ENCODE measurements at regions not wholly inside any gene's neighbourhood (a gene's known extent, or its start where the extent isn't known, plus 50 kb on each side); places are given as distances from the start of the nearest gene placed in this dataset.

DNA sequence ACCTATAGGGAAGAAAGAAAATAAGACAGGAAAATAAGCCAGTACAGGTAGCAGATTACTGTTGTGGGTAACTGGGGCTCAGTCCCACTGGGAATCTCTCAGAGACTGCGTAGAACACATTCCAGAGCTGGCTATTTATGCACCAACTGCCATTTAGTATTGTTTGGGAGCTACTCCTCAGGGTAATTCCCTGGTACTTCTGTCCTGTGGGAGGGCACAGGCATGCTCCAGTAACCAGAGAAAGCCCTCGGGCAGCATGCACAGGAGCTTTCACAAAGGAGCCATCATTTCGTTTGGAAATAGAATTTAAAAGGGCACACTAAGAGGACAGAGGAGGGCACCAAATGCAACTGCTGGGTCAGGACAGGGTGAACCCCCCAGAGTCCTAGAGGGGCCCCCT, 148.0 kb upstream of the LRFN2 start:
- Histone ChIP-seq H3K9ac (ENCODE audit: low read length) (no peak overlapping the region), H3K36me3 (ENCODE audit: low read length) (no peaks in the 10 kb centered on the region), H3K9me3 (ENCODE audit: insufficient read depth, low read length) (no peaks in the 10 kb centered on the region)

DNA sequence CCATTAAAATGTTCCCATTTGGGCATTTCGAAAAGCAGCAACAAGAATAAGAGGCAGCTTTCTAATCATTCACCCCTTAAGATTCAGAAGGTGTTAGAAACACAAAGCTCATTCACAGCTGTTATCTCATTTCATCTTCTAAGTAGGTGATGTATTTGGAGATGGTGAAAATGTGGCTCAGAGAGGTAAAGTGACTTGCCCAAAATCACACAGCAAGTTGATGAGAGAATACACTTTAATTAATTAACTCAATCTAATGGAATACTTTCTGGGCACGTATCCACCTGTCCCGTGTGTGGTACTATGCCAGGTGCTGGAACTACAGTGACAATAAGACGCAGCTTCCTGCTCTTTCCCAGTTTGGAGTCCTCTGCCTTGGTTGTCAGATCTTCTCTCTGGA, 147.4 kb upstream of the LRFN2 start:
- Histone ChIP-seq H3K36me3 (ENCODE audit: low read length) (no peaks in the 10 kb centered on the region), H3K4me2 (ENCODE audit: low read depth, low read length, poor library complexity, severe bottlenecking) (no peak overlapping the region), H3K79me2 (ENCODE audit: insufficient read depth, low read length) (no peaks in the 10 kb centered on the region), H3F3A (ENCODE audit: insufficient read depth) (no peaks in the 10 kb centered on the region), H3K9me2 (replicated peaks; ENCODE audit: insufficient read depth, low read length) (no peaks in the 10 kb centered on the region), H2AFZ (ENCODE audit: low read depth, low read length, severe bottlenecking) (no peak overlapping the region), H3K4me3 (ENCODE audit: insufficient read depth, low read length, poor library complexity, severe bottlenecking) (no peak overlapping the region), H3K27ac (ENCODE audit: low read depth, low read length) (no peak overlapping the region), H3K27me3 (ENCODE audit: low read length) (no peaks in the 10 kb centered on the region), H4K20me1 (ENCODE audit: low read depth, low read length) (no peaks in the 10 kb centered on the region), H3K9me3 (ENCODE audit: insufficient read depth, low read length) (no peaks in the 10 kb centered on the region), H3K9ac (ENCODE audit: low read length) (no peak overlapping the region)
- TF ChIP-seq, protein P1, sequence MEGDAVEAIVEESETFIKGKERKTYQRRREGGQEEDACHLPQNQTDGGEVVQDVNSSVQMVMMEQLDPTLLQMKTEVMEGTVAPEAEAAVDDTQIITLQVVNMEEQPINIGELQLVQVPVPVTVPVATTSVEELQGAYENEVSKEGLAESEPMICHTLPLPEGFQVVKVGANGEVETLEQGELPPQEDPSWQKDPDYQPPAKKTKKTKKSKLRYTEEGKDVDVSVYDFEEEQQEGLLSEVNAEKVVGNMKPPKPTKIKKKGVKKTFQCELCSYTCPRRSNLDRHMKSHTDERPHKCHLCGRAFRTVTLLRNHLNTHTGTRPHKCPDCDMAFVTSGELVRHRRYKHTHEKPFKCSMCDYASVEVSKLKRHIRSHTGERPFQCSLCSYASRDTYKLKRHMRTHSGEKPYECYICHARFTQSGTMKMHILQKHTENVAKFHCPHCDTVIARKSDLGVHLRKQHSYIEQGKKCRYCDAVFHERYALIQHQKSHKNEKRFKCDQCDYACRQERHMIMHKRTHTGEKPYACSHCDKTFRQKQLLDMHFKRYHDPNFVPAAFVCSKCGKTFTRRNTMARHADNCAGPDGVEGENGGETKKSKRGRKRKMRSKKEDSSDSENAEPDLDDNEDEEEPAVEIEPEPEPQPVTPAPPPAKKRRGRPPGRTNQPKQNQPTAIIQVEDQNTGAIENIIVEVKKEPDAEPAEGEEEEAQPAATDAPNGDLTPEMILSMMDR (IDR thresholded peaks at IDR 0.05; ENCODE audit: insufficient read depth, low read length, poor library complexity, severe bottlenecking): no peak
- no peak for TF ChIP-seq EZH2phosphoT487 (conservative IDR thresholded peaks at IDR 0.05; ENCODE audit: low read length)

More for the DNA sequence above, 148.0 kb upstream of the LRFN2 start:
- no peak overlapping the region for H3K27ac ChIP-seq (ENCODE audit: low read depth, low read length)
- no peaks in the 10 kb centered on the region for H3F3A ChIP-seq (ENCODE audit: insufficient read depth)
- H3K27me3 ChIP-seq (ENCODE audit: low read length): no peaks in the 10 kb centered on the region
- no peaks in the 10 kb centered on the region for H3K9me2 ChIP-seq (replicated peaks; ENCODE audit: insufficient read depth, low read length)
- no peak overlapping the region for H3K4me2 ChIP-seq (ENCODE audit: low read depth, low read length, poor library complexity, severe bottlenecking)
- no peak overlapping the region for H2AFZ ChIP-seq (ENCODE audit: low read depth, low read length, severe bottlenecking)
- no peak overlapping the region for H3K4me3 ChIP-seq (ENCODE audit: insufficient read depth, low read length, poor library complexity, severe bottlenecking)
- TF ChIP-seq, protein P1 (IDR thresholded peaks at IDR 0.05; ENCODE audit: insufficient read depth, low read length, poor library complexity, severe bottlenecking): no peak
- TF ChIP-seq EZH2phosphoT487 (conservative IDR thresholded peaks at IDR 0.05; ENCODE audit: low read length): no peak
- no peaks in the 10 kb centered on the region for H4K20me1 ChIP-seq (ENCODE audit: low read depth, low read length)
- H3K79me2 ChIP-seq (ENCODE audit: insufficient read depth, low read length): no peaks in the 10 kb centered on the region

DNA sequence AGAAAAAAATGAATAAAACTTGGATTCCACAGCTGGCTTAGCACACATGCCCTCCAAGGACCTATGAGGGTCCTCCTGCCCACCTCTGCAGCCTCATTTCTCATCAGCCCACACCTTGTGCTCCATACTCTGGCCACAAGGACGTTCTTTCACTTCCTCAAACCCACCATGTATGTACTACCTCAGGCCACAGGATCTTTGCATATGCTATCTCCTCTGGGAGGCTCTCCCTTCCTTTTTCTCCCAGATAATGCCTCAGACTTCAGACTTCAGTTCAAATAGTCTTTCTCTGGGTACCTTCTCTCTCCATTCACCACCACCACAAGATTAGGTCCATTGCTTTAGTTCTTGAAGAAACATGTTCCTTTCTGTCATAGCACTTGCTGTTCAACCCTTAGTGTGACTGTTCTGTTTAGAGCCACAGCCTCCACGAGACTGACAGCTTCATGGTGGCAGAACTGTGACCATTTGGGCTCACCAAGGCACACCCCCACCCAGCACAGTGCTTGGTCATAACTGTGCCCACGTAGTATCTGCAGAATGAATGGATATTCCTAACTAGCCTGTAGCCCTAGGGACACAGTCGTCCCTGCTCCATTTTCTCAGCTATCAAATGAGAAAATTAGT, 146.7 kb upstream of the LRFN2 start:
- H3K36me3 ChIP-seq (ENCODE audit: low read length): no peaks in the 10 kb centered on the region
- no peaks in the 10 kb centered on the region for H3K9me3 ChIP-seq (ENCODE audit: insufficient read depth, low read length)
- H3K4me2 ChIP-seq (ENCODE audit: low read depth, low read length, poor library complexity, severe bottlenecking): no peak overlapping the region
- no peaks in the 10 kb centered on the region for H3K9me2 ChIP-seq (replicated peaks; ENCODE audit: insufficient read depth, low read length)
- H3K27ac ChIP-seq (ENCODE audit: low read depth, low read length): no peak overlapping the region
- H3K4me3 ChIP-seq (ENCODE audit: insufficient read depth, low read length, poor library complexity, severe bottlenecking): no peak overlapping the region
- no peaks in the 10 kb centered on the region for H4K20me1 ChIP-seq (ENCODE audit: low read depth, low read length)
- no peaks in the 10 kb centered on the region for H3F3A ChIP-seq (ENCODE audit: insufficient read depth)
- TF ChIP-seq, protein P1 (IDR thresholded peaks at IDR 0.05; ENCODE audit: insufficient read depth, low read length, poor library complexity, severe bottlenecking): no peak
- TF ChIP-seq EZH2phosphoT487 (conservative IDR thresholded peaks at IDR 0.05; ENCODE audit: low read length): no peak
- no peak overlapping the region for H2AFZ ChIP-seq (ENCODE audit: low read depth, low read length, severe bottlenecking)
- no peak overlapping the region for H3K9ac ChIP-seq (ENCODE audit: low read length)
- no peaks in the 10 kb centered on the region for H3K27me3 ChIP-seq (ENCODE audit: low read length)
- H3K79me2 ChIP-seq (ENCODE audit: insufficient read depth, low read length): no peaks in the 10 kb centered on the region
